ENCODE measurements at regions not wholly inside any gene's neighbourhood (a gene's known extent, or its start where the extent isn't known, plus 50 kb on each side); places are given as distances from the start of the nearest gene placed in this dataset.

DNA sequence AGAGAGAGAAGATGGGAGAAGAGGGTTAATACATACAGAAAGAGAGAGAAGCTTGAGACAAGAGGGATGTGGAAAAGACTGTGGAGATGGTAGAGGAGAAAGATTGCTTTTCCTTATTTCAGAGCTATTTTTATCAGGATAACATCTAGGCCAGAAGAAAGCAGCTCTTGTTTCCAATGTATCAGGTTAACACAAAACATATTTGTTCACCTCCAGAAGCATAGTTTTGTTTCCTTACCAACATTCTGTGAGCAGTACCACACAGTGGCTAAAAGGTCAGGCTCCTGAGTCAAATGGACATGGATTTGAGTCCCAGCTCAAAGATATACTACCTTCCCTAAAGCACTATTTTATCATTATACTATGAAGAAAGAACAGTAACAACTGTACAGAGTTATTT, 185.5 kb downstream of the DUSP10 start:
- no peak overlapping the region for H3K9ac ChIP-seq (ENCODE audit: low read length in 3 of 3)
- no peaks in the 10 kb centered on the region for H3K36me3 ChIP-seq (ENCODE audit: control insufficient read depth in 2 of 3, insufficient read depth in 3 of 3, low read length in 3 of 3)
- no peaks in the 10 kb centered on the region for H3K27me3 ChIP-seq (ENCODE audit: control insufficient read depth, insufficient read depth, low read length)
- FAIRE-seq (no peak), DNase-seq (no peak)
- H3K9me3 ChIP-seq (ENCODE audit: control insufficient read depth in 2 of 3, insufficient read depth in 1 of 3, low read length in 3 of 3) = no peaks in the 10 kb centered on the region
- intact Hi-C loops (cut with DNase I) = no loop called here
- H3K4me3 ChIP-seq (ENCODE audit: low read length in 3 of 3) = no peak overlapping the region
- H3K4me1 ChIP-seq (ENCODE audit: control insufficient read depth in 2 of 3, insufficient read depth in 2 of 3, low read depth in 1 of 3, low read length in 3 of 3) = no peaks in the 10 kb centered on the region
- H3K27ac ChIP-seq (ENCODE audit: low read depth in 2 of 2, low read length in 2 of 2) = no peak overlapping the region
- TF ChIP-seq, protein P1, sequence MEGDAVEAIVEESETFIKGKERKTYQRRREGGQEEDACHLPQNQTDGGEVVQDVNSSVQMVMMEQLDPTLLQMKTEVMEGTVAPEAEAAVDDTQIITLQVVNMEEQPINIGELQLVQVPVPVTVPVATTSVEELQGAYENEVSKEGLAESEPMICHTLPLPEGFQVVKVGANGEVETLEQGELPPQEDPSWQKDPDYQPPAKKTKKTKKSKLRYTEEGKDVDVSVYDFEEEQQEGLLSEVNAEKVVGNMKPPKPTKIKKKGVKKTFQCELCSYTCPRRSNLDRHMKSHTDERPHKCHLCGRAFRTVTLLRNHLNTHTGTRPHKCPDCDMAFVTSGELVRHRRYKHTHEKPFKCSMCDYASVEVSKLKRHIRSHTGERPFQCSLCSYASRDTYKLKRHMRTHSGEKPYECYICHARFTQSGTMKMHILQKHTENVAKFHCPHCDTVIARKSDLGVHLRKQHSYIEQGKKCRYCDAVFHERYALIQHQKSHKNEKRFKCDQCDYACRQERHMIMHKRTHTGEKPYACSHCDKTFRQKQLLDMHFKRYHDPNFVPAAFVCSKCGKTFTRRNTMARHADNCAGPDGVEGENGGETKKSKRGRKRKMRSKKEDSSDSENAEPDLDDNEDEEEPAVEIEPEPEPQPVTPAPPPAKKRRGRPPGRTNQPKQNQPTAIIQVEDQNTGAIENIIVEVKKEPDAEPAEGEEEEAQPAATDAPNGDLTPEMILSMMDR (IDR thresholded peaks at IDR 0.05; ENCODE audit: borderline replicate concordance, extremely low read depth, insufficient read depth) = no peak

DNA sequence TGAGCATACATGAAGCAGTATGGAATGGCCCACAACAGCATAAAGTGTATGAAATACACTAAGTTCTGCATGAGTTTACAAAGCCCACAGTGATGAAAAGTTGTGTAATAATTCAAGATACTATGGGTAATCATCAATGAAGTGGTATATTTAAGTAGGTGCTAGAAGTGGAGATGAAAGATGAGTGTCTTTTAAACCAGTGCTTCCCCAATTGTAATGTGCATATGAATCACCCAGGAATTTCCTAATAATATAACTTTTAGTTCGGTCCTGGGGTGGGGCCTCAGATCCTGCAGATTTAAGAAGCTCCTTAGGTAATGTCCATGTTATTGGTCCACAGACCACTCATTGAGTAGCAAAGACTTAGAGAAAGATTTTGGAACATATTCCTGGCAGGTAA, 184.9 kb downstream of the DUSP10 start:
- DNase-seq = no peak
- H3K9me3 ChIP-seq (ENCODE audit: control insufficient read depth in 2 of 3, insufficient read depth in 1 of 3, low read length in 3 of 3) = no peaks in the 10 kb centered on the region
- H3K9ac ChIP-seq (ENCODE audit: low read length in 3 of 3) = no peak overlapping the region
- no peaks in the 10 kb centered on the region for H3K36me3 ChIP-seq (ENCODE audit: control insufficient read depth in 2 of 3, insufficient read depth in 3 of 3, low read length in 3 of 3)
- TF ChIP-seq, protein P1 (IDR thresholded peaks at IDR 0.05; ENCODE audit: borderline replicate concordance, extremely low read depth, insufficient read depth) = no peak
- H3K27ac ChIP-seq (ENCODE audit: low read depth in 2 of 2, low read length in 2 of 2) = no peak overlapping the region
- FAIRE-seq = no peak
- H3K4me3 ChIP-seq (ENCODE audit: low read length in 3 of 3) = no peak overlapping the region
- intact Hi-C loops (cut with DNase I) = no loop called here
- no peaks in the 10 kb centered on the region for H3K4me1 ChIP-seq (ENCODE audit: control insufficient read depth in 2 of 3, insufficient read depth in 2 of 3, low read depth in 1 of 3, low read length in 3 of 3)
- H3K27me3 ChIP-seq (ENCODE audit: control insufficient read depth, insufficient read depth, low read length) = no peaks in the 10 kb centered on the region

DNA sequence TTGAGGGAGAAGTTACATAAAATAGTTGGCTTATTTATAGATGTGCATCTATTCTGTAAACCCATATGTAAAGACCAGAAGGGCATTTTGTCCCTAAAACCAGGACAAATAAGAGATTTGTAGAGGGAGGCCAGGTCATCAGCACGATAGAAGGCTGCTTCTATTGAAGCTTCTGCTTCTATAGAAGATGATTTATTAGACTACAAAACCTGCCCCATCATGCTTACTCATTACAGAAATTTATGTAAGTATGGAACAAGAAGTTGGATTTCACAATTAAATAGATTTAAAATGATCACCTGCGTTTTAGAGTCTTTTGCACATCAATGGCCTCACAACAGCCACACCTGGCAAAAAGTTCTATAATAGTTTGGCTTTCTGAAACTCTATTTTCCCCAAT, 183.5 kb downstream of the DUSP10 start:
- FAIRE-seq = no peak
- DNase-seq = no peak
- Histone ChIP-seq H3K9ac (ENCODE audit: low read length in 3 of 3) (no peak overlapping the region), H3K36me3 (ENCODE audit: control insufficient read depth in 2 of 3, insufficient read depth in 3 of 3, low read length in 3 of 3) (no peaks in the 10 kb centered on the region), H3K9me3 (ENCODE audit: control insufficient read depth in 2 of 3, insufficient read depth in 1 of 3, low read length in 3 of 3) (no peaks in the 10 kb centered on the region), H3K27ac (ENCODE audit: low read depth in 2 of 2, low read length in 2 of 2) (no peak overlapping the region), H3K27me3 (ENCODE audit: control insufficient read depth, insufficient read depth, low read length) (no peaks in the 10 kb centered on the region), H3K4me1 (ENCODE audit: control insufficient read depth in 2 of 3, insufficient read depth in 2 of 3, low read depth in 1 of 3, low read length in 3 of 3) (no peaks in the 10 kb centered on the region), H3K4me3 (ENCODE audit: low read length in 3 of 3) (no peak overlapping the region)
- TF ChIP-seq, protein P1 (IDR thresholded peaks at IDR 0.05; ENCODE audit: borderline replicate concordance, extremely low read depth, insufficient read depth) = no peak
- intact Hi-C loops (cut with DNase I) = no loop called here

DNA sequence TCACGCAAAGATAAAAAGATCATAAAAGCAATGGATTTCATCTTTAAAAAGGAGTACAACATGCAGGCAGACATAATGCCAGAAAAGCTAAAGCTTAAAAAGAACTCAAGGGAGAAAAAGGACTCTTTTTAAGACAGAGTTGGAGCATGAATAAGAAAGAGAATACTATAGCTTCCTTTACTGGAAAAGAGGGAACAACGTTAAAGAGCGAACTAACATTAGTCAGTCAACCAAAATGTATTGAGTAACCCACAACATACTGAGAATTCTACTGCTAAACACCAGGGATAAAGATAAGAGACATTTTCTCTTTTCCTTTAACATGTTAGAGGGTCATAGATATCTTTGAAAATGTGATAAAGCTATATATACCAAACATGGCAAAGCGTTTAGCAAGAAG, 182.0 kb downstream of the DUSP10 start:
- Histone ChIP-seq H3K4me1 (ENCODE audit: control insufficient read depth in 2 of 3, insufficient read depth in 2 of 3, low read depth in 1 of 3, low read length in 3 of 3) (no peaks in the 10 kb centered on the region), H3K27ac (ENCODE audit: low read depth in 2 of 2, low read length in 2 of 2) (no peak overlapping the region), H3K4me3 (ENCODE audit: low read length in 3 of 3) (no peak overlapping the region), H3K9me3 (ENCODE audit: control insufficient read depth in 2 of 3, insufficient read depth in 1 of 3, low read length in 3 of 3) (no peaks in the 10 kb centered on the region), H3K9ac (ENCODE audit: low read length in 3 of 3) (no peak overlapping the region), H3K27me3 (ENCODE audit: control insufficient read depth, insufficient read depth, low read length) (no peaks in the 10 kb centered on the region), H3K36me3 (ENCODE audit: control insufficient read depth in 2 of 3, insufficient read depth in 3 of 3, low read length in 3 of 3) (no peaks in the 10 kb centered on the region)
- FAIRE-seq = no peak
- intact Hi-C loops (cut with DNase I) = no loop called here
- TF ChIP-seq, protein P1 (IDR thresholded peaks at IDR 0.05; ENCODE audit: borderline replicate concordance, extremely low read depth, insufficient read depth) = no peak
- DNase-seq = no peak
